Right cardiac atrium (tissue), 5 donors: ENCODE measurements at regions not wholly inside any gene's neighbourhood (a gene's known extent, or its start where the extent isn't known, plus 50 kb on each side); places are given as distances from the start of the nearest gene placed in this dataset.

ENCODE experiments used
- ATAC-seq, 2 donors: fragments of 200-7000 bp; cut with Tn5 transposase; one replicate each; pipeline versions ENCODE4 v1.8.0 to v1.9.1; 2020; ENCODE audit warnings: moderate library complexity in 2 of 2, mild to moderate bottlenecking in 1 of 2
- DNase-seq, 3 donors: peaks; one replicate each; pipeline ENCODE4 v3.0.0-alpha.2; 2020
- H3K27ac ChIP-seq: one replicate; pipeline ENCODE4 v1.5.1; 2013; ENCODE audit warnings: mild to moderate bottlenecking, low read length, control low read depth, moderate library complexity
- H3K27me3 ChIP-seq: one replicate; pipeline ENCODE4 v1.6.1; 2013; ENCODE audit not compliant: control insufficient read depth, insufficient read depth
- H3K4me1 ChIP-seq: one replicate; pipeline ENCODE4 v1.6.1; 2013; ENCODE audit warnings: low read length; ENCODE audit not compliant: control insufficient read depth, insufficient read depth
- H3K4me3 ChIP-seq: one replicate; pipeline ENCODE4 v1.5.1; 2013; ENCODE audit warnings: low read length, control low read depth
- H3K9me3 ChIP-seq: one replicate; pipeline ENCODE4 v1.6.1; 2013; ENCODE audit warnings: low read length; ENCODE audit not compliant: control insufficient read depth
- WGBS: extraction: QIAGEN DNeasy Blood & Tissue Kit; methylation state at CpG from one replicate; pipeline ENCODE4 v1.1.7; 2013; 5-methylcytosine and 5-hydroxymethylcytosine counted together
- intact Hi-C, 4 donors: fragments of 100-400 bp; cut with DNase I; formaldehyde crosslinking; loops; one replicate each; pipeline versions ENCODE4 v1.11.0 to v1.14.0; 2022 to 2023
- donor health status: healthy with polysubstance abuse.
- donor health status: DM: no; HTN: yes; CAD: no.
- donor health status: DM: no; HTN: no; CAD: no.
- donor health status: DM: no; HTN: yes; CAD: no; lungs with severe emphysema.
- donor health status: DM: yes; HTN: yes; CAD: no.

- peak in 1 of 3 donors; percentile 35 for DNase-seq
- intact Hi-C loops = no loop called here
- Histone ChIP-seq H3K27me3 (no peaks in the 10 kb centered on the region), H3K4me1 (no peaks in the 10 kb centered on the region), H3K27ac (no peak overlapping the region), H3K4me3 (no peak overlapping the region), H3K9me3 (no peaks in the 10 kb centered on the region)
- 90% methylated on average over 16 of the region's 16 CpGs for WGBS
- ATAC-seq = no peak
These were observed 56.4 kb upstream of the ODC1 start for GRCh38 chr2:10504370-10504993.

GRCh38 chr2:10502803-10503107, 54.6 kb upstream of the ODC1 start:
- ATAC-seq = no peak
- intact Hi-C loops = no loop called here
- 79% methylated on average over 3 of the region's 3 CpGs for WGBS

GRCh38 chr2:10501980-10502802, 54.1 kb upstream of the ODC1 start:
- Histone ChIP-seq H3K4me1 (no peaks in the 10 kb centered on the region), H3K27ac (no peak overlapping the region), H3K27me3 (no peaks in the 10 kb centered on the region), H3K9me3 (no peaks in the 10 kb centered on the region), H3K4me3 (no peak overlapping the region)
- 90% methylated on average over 20 of the region's 20 CpGs for WGBS
- DNase-seq (no peak), ATAC-seq (no peak)
- intact Hi-C loops = no loop called here

More at GRCh38 chr2:10502803-10503107, 54.6 kb upstream of the ODC1 start:
- Histone ChIP-seq H3K4me1 (no peaks in the 10 kb centered on the region), H3K27me3 (no peaks in the 10 kb centered on the region), H3K9me3 (no peaks in the 10 kb centered on the region), H3K27ac (no peak overlapping the region), H3K4me3 (no peak overlapping the region)
- no peak for DNase-seq

- no peak overlapping the region for H3K27ac ChIP-seq
- WGBS = 88% methylated on average over 9 of the region's 9 CpGs
- ATAC-seq (no peak), DNase-seq (no peak)
- H3K4me1 ChIP-seq = no peaks in the 10 kb centered on the region
- H3K4me3 ChIP-seq = no peak overlapping the region
- intact Hi-C loops = no loop called here
- H3K9me3 ChIP-seq = no peaks in the 10 kb centered on the region
- no peaks in the 10 kb centered on the region for H3K27me3 ChIP-seq
These were observed 53.4 kb upstream of the ODC1 start for GRCh38 chr2:10501451-10501961.

GRCh38 chr2:10500601-10501361, 52.7 kb upstream of the ODC1 start:
- Histone ChIP-seq H3K27ac (no peak overlapping the region), H3K4me1 (no peaks in the 10 kb centered on the region), H3K27me3 (no peaks in the 10 kb centered on the region), H3K9me3 (no peaks in the 10 kb centered on the region), H3K4me3 (no peak overlapping the region)
- 60% methylated on average over 22 of the region's 22 CpGs for WGBS
- peak; percentile 28 to 58 for ATAC-seq
- intact Hi-C loops = no loop called here
- DNase-seq = no peak

- Histone ChIP-seq H3K27ac (no peak overlapping the region), H3K9me3 (no peaks in the 10 kb centered on the region), H3K27me3 (no peaks in the 10 kb centered on the region), H3K4me1 (no peaks in the 10 kb centered on the region), H3K4me3 (no peak overlapping the region)
- DNase-seq (no peak), ATAC-seq (no peak)
- WGBS = 83% methylated on average over 16 of the region's 16 CpGs
- intact Hi-C loops = no loop called here
These were observed 51.9 kb upstream of the ODC1 start for GRCh38 chr2:10499911-10500521.

- WGBS = 73% methylated on average over 14 of the region's 14 CpGs
- intact Hi-C loops = no loop called here
- Histone ChIP-seq H3K4me3 (no peak overlapping the region), H3K27me3 (no peaks in the 10 kb centered on the region), H3K9me3 (no peaks in the 10 kb centered on the region), H3K27ac (no peak overlapping the region), H3K4me1 (no peaks in the 10 kb centered on the region)
- ATAC-seq (peak; percentile 23 to 59), DNase-seq (no peak)
These were observed 51.3 kb upstream of the ODC1 start for GRCh38 chr2:10499275-10499907.

- no peaks in the 10 kb centered on the region for H3K4me1 ChIP-seq
- intact Hi-C loops = no loop called here
- H3K4me3 ChIP-seq = no peak overlapping the region
- no peaks in the 10 kb centered on the region for H3K27me3 ChIP-seq
- ATAC-seq (peak; percentile 9 to 11), DNase-seq (no peak)
- WGBS = 90% methylated on average over 11 of the region's 11 CpGs
- H3K9me3 ChIP-seq = no peaks in the 10 kb centered on the region
- no peak overlapping the region for H3K27ac ChIP-seq
These were observed 50.6 kb upstream of the ODC1 start for GRCh38 chr2:10498525-10499274.
